Activated CD8-positive, alpha-beta memory T cell treated with anti-CD3 and anti-CD28 coated beads, Interleukin-2, amount 10 ng/mL, durations not matched to agents 7 days and 5 days (primary cell): ENCODE measurements at regions not wholly inside any gene's neighbourhood (a gene's known extent, or its start where the extent isn't known, plus 50 kb on each side); places are given as distances from the start of the nearest gene placed in this dataset.

ENCODE experiments used
- ATAC-seq: fragments of 150-1000 bp; cut with Tn5 transposase; one replicate; pipeline ENCODE4 v1.10.0; 2021; ENCODE audit warnings: moderate library complexity
- CTCF ChIA-PET: fragments of 350-600 bp; sonication (Branson Sonifier 250); formaldehyde crosslinking; loops from one replicate; lab custom pipeline; 2021; ENCODE audit warnings: antibody characterized with exemption; lab: Charles Lee
- DNase-seq: peaks from one replicate; pipeline ENCODE4 v3.0.0-alpha.2; 2020
- H3K27ac Mint-ChIP-seq: one replicate; pipeline ENCODE4 v1.8.0; 2021; ENCODE audit warnings: mild to moderate bottlenecking, mixed read lengths
- H3K27me3 Mint-ChIP-seq: one replicate; pipeline ENCODE4 v1.8.0; 2021; ENCODE audit warnings: mixed read lengths
- H3K36me3 Mint-ChIP-seq: one replicate; pipeline ENCODE4 v1.8.0; 2021; ENCODE audit warnings: mild to moderate bottlenecking, mixed read lengths
- H3K4me1 Mint-ChIP-seq: one replicate; pipeline ENCODE4 v1.8.0; 2021; ENCODE audit warnings: mixed read lengths
- H3K4me3 Mint-ChIP-seq: one replicate; pipeline ENCODE4 v1.8.0; 2021; ENCODE audit warnings: mild to moderate bottlenecking, moderate library complexity, mixed read lengths
- H3K9me3 Mint-ChIP-seq: one replicate; pipeline ENCODE4 v1.8.0; 2022; ENCODE audit warnings: low read depth, mixed read lengths

DNA sequence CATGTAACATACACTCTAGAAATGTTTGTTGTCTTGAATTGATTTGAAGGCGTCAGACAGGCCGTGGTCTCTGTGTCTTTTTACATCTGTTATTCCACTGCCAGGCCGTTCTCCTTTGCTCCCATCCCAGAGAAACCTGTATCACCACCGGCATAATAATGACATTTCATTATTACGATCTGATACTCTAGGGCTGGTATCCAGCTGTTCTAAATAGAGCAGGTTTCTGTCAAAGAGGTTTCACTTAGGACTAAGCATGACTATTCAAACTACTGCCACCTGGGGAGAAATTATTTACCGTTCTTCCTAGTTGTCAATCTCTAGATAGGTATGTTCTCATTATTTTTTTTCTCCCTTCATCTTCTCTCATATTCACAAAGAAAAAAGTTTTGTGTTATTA lies 1016.2 kb upstream of the EEF2KMT start:
- ATAC-seq (no peak), DNase-seq (no peak)
- no peaks in the 10 kb centered on the region for H3K4me1 Mint-ChIP-seq
- H3K36me3 Mint-ChIP-seq = no peaks in the 10 kb centered on the region
- H3K27me3 Mint-ChIP-seq = no peaks in the 10 kb centered on the region
- peaks cover 2% of the 10 kb centered on the region for H3K9me3 Mint-ChIP-seq
- CTCF ChIA-PET = no interaction called here
- H3K4me3 Mint-ChIP-seq = no peak overlapping the region
- no peak overlapping the region for H3K27ac Mint-ChIP-seq

DNA sequence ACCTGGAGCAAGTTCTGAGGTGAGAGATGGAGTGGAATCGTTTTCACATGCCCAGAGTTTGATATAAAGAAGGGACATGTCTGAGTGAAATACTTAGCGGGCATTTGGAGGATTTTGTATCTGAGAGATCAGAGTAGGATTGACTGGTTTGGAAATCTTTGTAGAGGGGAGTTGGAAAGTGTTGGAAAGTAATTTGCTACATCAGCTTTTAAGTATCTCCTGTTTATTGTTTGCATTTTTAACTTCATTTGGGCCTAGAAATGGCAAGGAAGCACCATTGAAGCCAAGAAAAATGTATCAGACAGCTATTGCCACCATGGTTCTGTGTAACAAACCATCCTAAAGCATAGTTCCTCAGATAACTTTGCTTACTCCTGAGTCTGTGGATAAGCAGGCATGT lies 1015.1 kb upstream of the EEF2KMT start:
- CTCF ChIA-PET = no interaction called here
- H3K27me3 Mint-ChIP-seq = no peaks in the 10 kb centered on the region
- H3K4me3 Mint-ChIP-seq = no peak overlapping the region
- no peaks in the 10 kb centered on the region for H3K36me3 Mint-ChIP-seq
- peaks cover 2% of the 10 kb centered on the region for H3K9me3 Mint-ChIP-seq
- H3K4me1 Mint-ChIP-seq = no peaks in the 10 kb centered on the region
- ATAC-seq (no peak), DNase-seq (no peak)
- no peak overlapping the region for H3K27ac Mint-ChIP-seq

- no peaks in the 10 kb centered on the region for H3K36me3 Mint-ChIP-seq
Observed at GRCh38 chr16:6111390-6111789, 1013.8 kb upstream of the EEF2KMT start.

DNA sequence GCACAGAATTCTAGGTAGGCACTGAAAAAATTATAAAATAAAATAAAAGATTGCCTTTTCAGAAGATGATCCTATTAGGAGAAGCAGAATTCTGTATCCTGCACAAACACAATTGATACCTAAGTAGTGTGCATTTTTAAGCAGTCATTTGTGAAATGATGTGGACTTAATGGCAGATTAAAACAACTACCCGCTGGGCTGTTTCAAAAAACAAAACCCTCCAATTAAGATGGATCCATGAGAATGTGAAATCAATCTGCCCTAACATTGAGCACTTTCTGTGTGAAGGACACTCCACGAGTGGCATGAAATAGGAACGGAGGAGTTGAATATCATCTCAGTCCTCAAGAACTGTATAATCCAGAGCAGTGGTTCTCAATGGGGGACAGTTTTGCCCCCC lies 1012.8 kb upstream of the EEF2KMT start:
- Mint-ChIP-seq H3K4me1 (no peaks in the 10 kb centered on the region), H3K9me3 (peaks cover 4% of the 10 kb centered on the region), H3K27me3 (no peaks in the 10 kb centered on the region), H3K36me3 (no peaks in the 10 kb centered on the region), H3K27ac (no peak overlapping the region), H3K4me3 (no peak overlapping the region)
- no peak for DNase-seq
- CTCF ChIA-PET = no interaction called here
- no peak for ATAC-seq

More at GRCh38 chr16:6111390-6111789, 1013.8 kb upstream of the EEF2KMT start:
- no peak for DNase-seq
- CTCF ChIA-PET = no interaction called here
- no peak for ATAC-seq
- Mint-ChIP-seq H3K4me3 (no peak overlapping the region), H3K4me1 (no peaks in the 10 kb centered on the region), H3K9me3 (peaks cover 4% of the 10 kb centered on the region), H3K27me3 (no peaks in the 10 kb centered on the region), H3K27ac (no peak overlapping the region)

DNA sequence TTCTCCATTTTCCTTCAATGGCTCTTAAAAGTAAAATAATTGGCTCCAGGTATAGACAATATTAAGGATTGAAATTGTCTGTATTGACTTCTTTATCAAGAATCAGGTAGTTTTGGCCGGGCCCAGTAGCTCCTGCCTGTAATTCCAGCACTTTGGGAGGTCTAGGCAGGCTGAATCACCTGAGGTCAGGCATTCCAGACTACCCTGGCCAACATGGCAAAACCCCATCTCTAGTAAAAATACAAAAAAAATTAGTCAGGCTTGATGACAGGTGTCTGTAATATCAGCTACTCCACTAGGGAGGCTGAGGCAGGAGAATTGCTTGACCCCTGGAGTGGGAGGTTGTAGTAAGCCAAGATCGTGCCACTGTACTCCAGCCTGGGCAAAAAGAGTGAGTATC lies 1008.5 kb upstream of the EEF2KMT start:
- no peaks in the 10 kb centered on the region for H3K4me1 Mint-ChIP-seq
- no peak for DNase-seq
- no peaks in the 10 kb centered on the region for H3K36me3 Mint-ChIP-seq
- H3K27me3 Mint-ChIP-seq = no peaks in the 10 kb centered on the region
- no peak for ATAC-seq
- no peak overlapping the region for H3K4me3 Mint-ChIP-seq
- no peak overlapping the region for H3K27ac Mint-ChIP-seq
- CTCF ChIA-PET = no interaction called here
- H3K9me3 Mint-ChIP-seq = peaks cover 7% of the 10 kb centered on the region

GRCh38 chr16:6105115-6105514 lies 1007.5 kb upstream of the EEF2KMT start:
- no peak overlapping the region for H3K4me3 Mint-ChIP-seq
- no peaks in the 10 kb centered on the region for H3K36me3 Mint-ChIP-seq
- peaks cover 7% of the 10 kb centered on the region for H3K9me3 Mint-ChIP-seq
- CTCF ChIA-PET = no interaction called here
- H3K27ac Mint-ChIP-seq = no peak overlapping the region
- ATAC-seq (no peak), DNase-seq (no peak)
- H3K4me1 Mint-ChIP-seq = no peaks in the 10 kb centered on the region
- H3K27me3 Mint-ChIP-seq = no peaks in the 10 kb centered on the region

GRCh38 chr16:6104428-6104827 lies 1006.8 kb upstream of the EEF2KMT start:
- Mint-ChIP-seq H3K27me3 (no peaks in the 10 kb centered on the region), H3K27ac (no peak overlapping the region), H3K36me3 (no peaks in the 10 kb centered on the region), H3K4me3 (no peak overlapping the region), H3K9me3 (peaks cover 7% of the 10 kb centered on the region), H3K4me1 (no peaks in the 10 kb centered on the region)
- no peak for DNase-seq
- ATAC-seq = no peak
- CTCF ChIA-PET = no interaction called here

- ATAC-seq = no peak
- peaks cover 7% of the 10 kb centered on the region for H3K9me3 Mint-ChIP-seq
- CTCF ChIA-PET = no interaction called here
- no peaks in the 10 kb centered on the region for H3K36me3 Mint-ChIP-seq
- no peak overlapping the region for H3K27ac Mint-ChIP-seq
- no peak for DNase-seq
- H3K27me3 Mint-ChIP-seq = no peaks in the 10 kb centered on the region
- H3K4me1 Mint-ChIP-seq = no peaks in the 10 kb centered on the region
- no peak overlapping the region for H3K4me3 Mint-ChIP-seq
Observed at GRCh38 chr16:6103561-6103960, 1006.0 kb upstream of the EEF2KMT start.

DNA sequence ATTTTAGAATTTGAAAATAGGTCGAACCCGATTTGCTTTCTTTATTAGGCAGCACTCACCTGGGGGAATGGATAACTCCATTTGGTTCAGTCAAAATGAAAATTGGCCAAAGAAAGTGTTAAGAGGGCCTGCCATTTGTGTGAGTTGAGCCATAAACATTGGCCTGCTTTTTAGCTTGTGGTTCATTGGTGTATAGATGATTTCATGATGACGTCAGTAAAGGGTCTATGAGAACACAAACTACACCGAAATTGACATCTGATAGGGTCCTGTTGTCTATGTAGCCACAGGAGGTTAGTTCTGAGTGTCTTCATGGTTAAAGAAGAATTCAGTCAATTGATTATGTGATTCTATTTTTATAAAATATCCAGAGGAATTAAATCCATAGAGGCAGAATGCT lies 1001.5 kb upstream of the EEF2KMT start:
- H3K9me3 Mint-ChIP-seq = peaks cover 11% of the 10 kb centered on the region
- no peak overlapping the region for H3K27ac Mint-ChIP-seq
- no peaks in the 10 kb centered on the region for H3K36me3 Mint-ChIP-seq
- no peaks in the 10 kb centered on the region for H3K4me1 Mint-ChIP-seq
- CTCF ChIA-PET = no interaction called here
- DNase-seq = no peak
- H3K4me3 Mint-ChIP-seq = no peak overlapping the region
- H3K27me3 Mint-ChIP-seq = no peaks in the 10 kb centered on the region
- ATAC-seq = no peak

- Mint-ChIP-seq H3K27ac (no peak overlapping the region), H3K27me3 (no peaks in the 10 kb centered on the region), H3K4me1 (no peaks in the 10 kb centered on the region), H3K36me3 (no peaks in the 10 kb centered on the region), H3K9me3 (peaks cover 8% of the 10 kb centered on the region), H3K4me3 (no peak overlapping the region)
- no peak for DNase-seq
- CTCF ChIA-PET = no interaction called here
- ATAC-seq = no peak
Observed at GRCh38 chr16:6096931-6097670, 999.5 kb upstream of the EEF2KMT start.

GRCh38 chr16:6095414-6095813 lies 997.8 kb upstream of the EEF2KMT start:
- Mint-ChIP-seq H3K27ac (no peak overlapping the region), H3K9me3 (peaks cover 11% of the 10 kb centered on the region), H3K36me3 (no peaks in the 10 kb centered on the region), H3K27me3 (no peaks in the 10 kb centered on the region), H3K4me1 (no peaks in the 10 kb centered on the region), H3K4me3 (no peak overlapping the region)
- DNase-seq (no peak), ATAC-seq (no peak)
- CTCF ChIA-PET = no interaction called here

- CTCF ChIA-PET = no interaction called here
- H3K27ac Mint-ChIP-seq = no peak overlapping the region
- H3K4me3 Mint-ChIP-seq = no peak overlapping the region
- ATAC-seq (no peak), DNase-seq (no peak)
- no peaks in the 10 kb centered on the region for H3K27me3 Mint-ChIP-seq
- peaks cover 13% of the 10 kb centered on the region for H3K9me3 Mint-ChIP-seq
- H3K4me1 Mint-ChIP-seq = no peaks in the 10 kb centered on the region
- no peaks in the 10 kb centered on the region for H3K36me3 Mint-ChIP-seq
Observed at GRCh38 chr16:6091021-6091420, 993.4 kb upstream of the EEF2KMT start.

DNA sequence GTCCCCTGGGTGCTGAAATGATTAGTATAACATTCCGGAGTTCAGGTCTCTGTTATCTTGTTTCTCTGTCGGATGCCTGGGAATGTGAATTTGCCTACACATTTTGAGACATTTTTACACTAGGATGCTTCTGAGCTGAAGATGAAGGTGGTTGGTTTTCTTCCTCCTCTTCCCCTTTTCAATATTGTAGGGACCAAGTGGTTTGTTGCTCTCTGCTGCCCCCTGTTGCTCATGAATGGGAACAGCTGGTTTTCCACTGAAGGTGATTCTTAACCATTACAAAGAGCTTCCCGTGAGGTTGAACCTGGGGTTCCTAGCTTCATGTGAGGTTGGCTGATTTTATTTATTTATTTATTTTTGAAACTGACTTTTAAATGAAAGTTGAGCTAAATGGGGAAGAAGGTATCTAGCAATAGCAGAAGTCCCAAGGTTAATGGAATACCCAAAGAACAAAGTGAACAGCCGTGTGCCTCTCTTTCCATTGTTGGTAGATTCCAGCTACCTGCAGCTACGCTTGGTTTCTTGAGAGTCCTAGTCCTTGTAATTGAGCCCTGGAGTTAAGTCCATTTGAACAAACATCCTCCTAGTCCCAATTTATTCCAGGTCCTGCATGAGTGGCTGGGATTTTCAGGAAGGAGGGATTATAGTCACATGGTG lies 983.9 kb upstream of the EEF2KMT start:
- ATAC-seq (no peak), DNase-seq (no peak)
- peaks cover 8% of the 10 kb centered on the region for H3K9me3 Mint-ChIP-seq
- no peak overlapping the region for H3K27ac Mint-ChIP-seq
- no peak overlapping the region for H3K4me3 Mint-ChIP-seq
- no peaks in the 10 kb centered on the region for H3K27me3 Mint-ChIP-seq
- no peaks in the 10 kb centered on the region for H3K4me1 Mint-ChIP-seq
- CTCF ChIA-PET = interaction anchor here (1.0 to 1.2 kb wide), 2 partner anchors 10 to 843 kb away, joined by 3 read pairs; no protein-coding TSS in a partner anchor
- no peaks in the 10 kb centered on the region for H3K36me3 Mint-ChIP-seq

GRCh38 chr16:6076631-6077030 lies 979.0 kb upstream of the EEF2KMT start:
- Mint-ChIP-seq H3K4me3 (no peak overlapping the region), H3K9me3 (peaks cover 6% of the 10 kb centered on the region), H3K36me3 (no peaks in the 10 kb centered on the region), H3K27me3 (no peaks in the 10 kb centered on the region), H3K4me1 (no peaks in the 10 kb centered on the region), H3K27ac (no peak overlapping the region)
- CTCF ChIA-PET = no interaction called here
- ATAC-seq (no peak), DNase-seq (no peak)
